ENCODE measurements at regions not wholly inside any gene's neighbourhood (a gene's known extent, or its start where the extent isn't known, plus 50 kb on each side); places are given as distances from the start of the nearest gene placed in this dataset.

DNA sequence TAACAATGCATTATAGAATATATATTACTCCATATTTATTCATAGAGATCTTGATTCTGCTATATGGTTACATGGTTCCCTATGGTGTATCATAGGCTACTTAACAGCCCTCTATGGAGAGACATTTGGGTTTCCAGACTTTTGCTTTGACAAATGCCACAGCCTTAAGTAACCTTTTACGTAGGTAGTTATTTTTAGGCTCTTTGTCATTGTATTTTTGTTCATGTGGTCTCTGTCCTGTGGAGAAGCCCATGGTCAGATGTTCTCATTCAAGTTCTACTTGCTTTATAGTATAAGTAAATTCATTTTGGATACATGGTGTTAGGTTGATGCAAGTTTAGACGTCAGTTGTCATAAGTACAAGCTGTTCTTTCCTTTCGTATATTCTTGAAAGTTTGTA, 275.2 kb upstream of the THSD7B start (continued):
- TF ChIP-seq, protein P1, sequence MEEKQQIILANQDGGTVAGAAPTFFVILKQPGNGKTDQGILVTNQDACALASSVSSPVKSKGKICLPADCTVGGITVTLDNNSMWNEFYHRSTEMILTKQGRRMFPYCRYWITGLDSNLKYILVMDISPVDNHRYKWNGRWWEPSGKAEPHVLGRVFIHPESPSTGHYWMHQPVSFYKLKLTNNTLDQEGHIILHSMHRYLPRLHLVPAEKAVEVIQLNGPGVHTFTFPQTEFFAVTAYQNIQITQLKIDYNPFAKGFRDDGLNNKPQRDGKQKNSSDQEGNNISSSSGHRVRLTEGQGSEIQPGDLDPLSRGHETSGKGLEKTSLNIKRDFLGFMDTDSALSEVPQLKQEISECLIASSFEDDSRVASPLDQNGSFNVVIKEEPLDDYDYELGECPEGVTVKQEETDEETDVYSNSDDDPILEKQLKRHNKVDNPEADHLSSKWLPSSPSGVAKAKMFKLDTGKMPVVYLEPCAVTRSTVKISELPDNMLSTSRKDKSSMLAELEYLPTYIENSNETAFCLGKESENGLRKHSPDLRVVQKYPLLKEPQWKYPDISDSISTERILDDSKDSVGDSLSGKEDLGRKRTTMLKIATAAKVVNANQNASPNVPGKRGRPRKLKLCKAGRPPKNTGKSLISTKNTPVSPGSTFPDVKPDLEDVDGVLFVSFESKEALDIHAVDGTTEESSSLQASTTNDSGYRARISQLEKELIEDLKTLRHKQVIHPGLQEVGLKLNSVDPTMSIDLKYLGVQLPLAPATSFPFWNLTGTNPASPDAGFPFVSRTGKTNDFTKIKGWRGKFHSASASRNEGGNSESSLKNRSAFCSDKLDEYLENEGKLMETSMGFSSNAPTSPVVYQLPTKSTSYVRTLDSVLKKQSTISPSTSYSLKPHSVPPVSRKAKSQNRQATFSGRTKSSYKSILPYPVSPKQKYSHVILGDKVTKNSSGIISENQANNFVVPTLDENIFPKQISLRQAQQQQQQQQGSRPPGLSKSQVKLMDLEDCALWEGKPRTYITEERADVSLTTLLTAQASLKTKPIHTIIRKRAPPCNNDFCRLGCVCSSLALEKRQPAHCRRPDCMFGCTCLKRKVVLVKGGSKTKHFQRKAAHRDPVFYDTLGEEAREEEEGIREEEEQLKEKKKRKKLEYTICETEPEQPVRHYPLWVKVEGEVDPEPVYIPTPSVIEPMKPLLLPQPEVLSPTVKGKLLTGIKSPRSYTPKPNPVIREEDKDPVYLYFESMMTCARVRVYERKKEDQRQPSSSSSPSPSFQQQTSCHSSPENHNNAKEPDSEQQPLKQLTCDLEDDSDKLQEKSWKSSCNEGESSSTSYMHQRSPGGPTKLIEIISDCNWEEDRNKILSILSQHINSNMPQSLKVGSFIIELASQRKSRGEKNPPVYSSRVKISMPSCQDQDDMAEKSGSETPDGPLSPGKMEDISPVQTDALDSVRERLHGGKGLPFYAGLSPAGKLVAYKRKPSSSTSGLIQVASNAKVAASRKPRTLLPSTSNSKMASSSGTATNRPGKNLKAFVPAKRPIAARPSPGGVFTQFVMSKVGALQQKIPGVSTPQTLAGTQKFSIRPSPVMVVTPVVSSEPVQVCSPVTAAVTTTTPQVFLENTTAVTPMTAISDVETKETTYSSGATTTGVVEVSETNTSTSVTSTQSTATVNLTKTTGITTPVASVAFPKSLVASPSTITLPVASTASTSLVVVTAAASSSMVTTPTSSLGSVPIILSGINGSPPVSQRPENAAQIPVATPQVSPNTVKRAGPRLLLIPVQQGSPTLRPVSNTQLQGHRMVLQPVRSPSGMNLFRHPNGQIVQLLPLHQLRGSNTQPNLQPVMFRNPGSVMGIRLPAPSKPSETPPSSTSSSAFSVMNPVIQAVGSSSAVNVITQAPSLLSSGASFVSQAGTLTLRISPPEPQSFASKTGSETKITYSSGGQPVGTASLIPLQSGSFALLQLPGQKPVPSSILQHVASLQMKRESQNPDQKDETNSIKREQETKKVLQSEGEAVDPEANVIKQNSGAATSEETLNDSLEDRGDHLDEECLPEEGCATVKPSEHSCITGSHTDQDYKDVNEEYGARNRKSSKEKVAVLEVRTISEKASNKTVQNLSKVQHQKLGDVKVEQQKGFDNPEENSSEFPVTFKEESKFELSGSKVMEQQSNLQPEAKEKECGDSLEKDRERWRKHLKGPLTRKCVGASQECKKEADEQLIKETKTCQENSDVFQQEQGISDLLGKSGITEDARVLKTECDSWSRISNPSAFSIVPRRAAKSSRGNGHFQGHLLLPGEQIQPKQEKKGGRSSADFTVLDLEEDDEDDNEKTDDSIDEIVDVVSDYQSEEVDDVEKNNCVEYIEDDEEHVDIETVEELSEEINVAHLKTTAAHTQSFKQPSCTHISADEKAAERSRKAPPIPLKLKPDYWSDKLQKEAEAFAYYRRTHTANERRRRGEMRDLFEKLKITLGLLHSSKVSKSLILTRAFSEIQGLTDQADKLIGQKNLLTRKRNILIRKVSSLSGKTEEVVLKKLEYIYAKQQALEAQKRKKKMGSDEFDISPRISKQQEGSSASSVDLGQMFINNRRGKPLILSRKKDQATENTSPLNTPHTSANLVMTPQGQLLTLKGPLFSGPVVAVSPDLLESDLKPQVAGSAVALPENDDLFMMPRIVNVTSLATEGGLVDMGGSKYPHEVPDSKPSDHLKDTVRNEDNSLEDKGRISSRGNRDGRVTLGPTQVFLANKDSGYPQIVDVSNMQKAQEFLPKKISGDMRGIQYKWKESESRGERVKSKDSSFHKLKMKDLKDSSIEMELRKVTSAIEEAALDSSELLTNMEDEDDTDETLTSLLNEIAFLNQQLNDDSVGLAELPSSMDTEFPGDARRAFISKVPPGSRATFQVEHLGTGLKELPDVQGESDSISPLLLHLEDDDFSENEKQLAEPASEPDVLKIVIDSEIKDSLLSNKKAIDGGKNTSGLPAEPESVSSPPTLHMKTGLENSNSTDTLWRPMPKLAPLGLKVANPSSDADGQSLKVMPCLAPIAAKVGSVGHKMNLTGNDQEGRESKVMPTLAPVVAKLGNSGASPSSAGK (IDR thresholded peaks at IDR 0.05): no peak
- TF ChIP-seq ZNF41 (CRISPR knock-in tag; conservative IDR thresholded peaks at IDR 0.05): no peak
- TF ChIP-seq HINFP (tag; conservative IDR thresholded peaks at IDR 0.05; ENCODE audit: low read depth): no peak
- no peak for TF ChIP-seq HOXB6 (CRISPR knock-in tag; IDR thresholded peaks at IDR 0.05; ENCODE audit: borderline replicate concordance)
- TF ChIP-seq SMARCB1 (IDR thresholded peaks at IDR 0.05; ENCODE audit: insufficient read length, low read depth): no peak
- TF ChIP-seq PHB (CRISPR knock-in tag; IDR thresholded peaks at IDR 0.05): no peak
- TF ChIP-seq, protein P2, sequence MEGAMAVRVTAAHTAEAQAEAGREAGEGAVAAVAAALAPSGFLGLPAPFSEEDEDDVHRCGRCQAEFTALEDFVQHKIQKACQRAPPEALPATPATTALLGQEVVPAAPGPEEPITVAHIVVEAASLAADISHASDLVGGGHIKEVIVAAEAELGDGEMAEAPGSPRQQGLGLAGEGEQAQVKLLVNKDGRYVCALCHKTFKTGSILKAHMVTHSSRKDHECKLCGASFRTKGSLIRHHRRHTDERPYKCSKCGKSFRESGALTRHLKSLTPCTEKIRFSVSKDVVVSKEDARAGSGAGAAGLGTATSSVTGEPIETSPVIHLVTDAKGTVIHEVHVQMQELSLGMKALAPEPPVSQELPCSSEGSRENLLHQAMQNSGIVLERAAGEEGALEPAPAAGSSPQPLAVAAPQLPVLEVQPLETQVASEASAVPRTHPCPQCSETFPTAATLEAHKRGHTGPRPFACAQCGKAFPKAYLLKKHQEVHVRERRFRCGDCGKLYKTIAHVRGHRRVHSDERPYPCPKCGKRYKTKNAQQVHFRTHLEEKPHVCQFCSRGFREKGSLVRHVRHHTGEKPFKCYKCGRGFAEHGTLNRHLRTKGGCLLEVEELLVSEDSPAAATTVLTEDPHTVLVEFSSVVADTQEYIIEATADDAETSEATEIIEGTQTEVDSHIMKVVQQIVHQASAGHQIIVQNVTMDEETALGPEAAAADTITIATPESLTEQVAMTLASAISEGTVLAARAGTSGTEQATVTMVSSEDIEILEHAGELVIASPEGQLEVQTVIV (CRISPR knock-in tag; IDR thresholded peaks at IDR 0.05; ENCODE audit: borderline replicate concordance): no peak
- no peak for TF ChIP-seq PYGO2 (tag; IDR thresholded peaks at IDR 0.05)
- TF ChIP-seq EWSR1 (IDR thresholded peaks at IDR 0.05; ENCODE audit: borderline replicate concordance, low read depth, partially characterized antibody): no peak
- TF ChIP-seq YBX1 (IDR thresholded peaks at IDR 0.05): no peak
- TF ChIP-seq TBL1XR1 (IDR thresholded peaks at IDR 0.05; ENCODE audit: low read length in 2 of 2): no peak
- TF ChIP-seq CBFB (CRISPR knock-in tag; IDR thresholded peaks at IDR 0.05): no peak
- TF ChIP-seq ELF4 (CRISPR knock-in tag; IDR thresholded peaks at IDR 0.05): no peak
- TF ChIP-seq ZNF444 (CRISPR knock-in tag; IDR thresholded peaks at IDR 0.05): no peak
